Fibroblast of lung (primary cell): ENCODE measurements at regions not wholly inside any gene's neighbourhood (a gene's known extent, or its start where the extent isn't known, plus 50 kb on each side); places are given as distances from the start of the nearest gene placed in this dataset.
A peak's percentile ranks its signal among the peaks of the same experiment; 100 is the strongest.

Source experiments
- DNase-seq, 2 donors: peaks; one replicate each; pipeline versions ENCODE4 v3.0.0 to v3.0.0-alpha.2; 2010; ENCODE audit warnings: low read depth in 2 of 2
- H2AFZ ChIP-seq: 2 replicates; pipeline ENCODE4 v1.5.1; 2012; ENCODE audit warnings: low read length, control low read depth, inconsistent platforms
- H3K27ac ChIP-seq: 2 replicates; pipeline ENCODE4 v1.5.1; 2011; ENCODE audit warnings: low read length, control low read depth; ENCODE audit not compliant: insufficient read depth
- H3K27me3 ChIP-seq: 2 replicates; pipeline ENCODE4 v1.5.1; 2011; ENCODE audit warnings: mild to moderate bottlenecking, low read length; ENCODE audit not compliant: control insufficient read depth, insufficient read depth
- H3K36me3 ChIP-seq: 2 replicates; pipeline ENCODE4 v1.5.1; 2011; ENCODE audit warnings: low read length; ENCODE audit not compliant: control insufficient read depth, insufficient read depth
- H3K4me1 ChIP-seq: 2 replicates; pipeline ENCODE4 v1.5.1; 2011; ENCODE audit warnings: low read length; ENCODE audit not compliant: control insufficient read depth, insufficient read depth; ENCODE audit errors: extremely low read depth
- H3K4me2 ChIP-seq: 2 replicates; pipeline ENCODE4 v1.5.1; 2011; ENCODE audit warnings: low read length, control low read depth; ENCODE audit not compliant: insufficient read depth; ENCODE audit errors: extremely low read depth
- H3K4me3 ChIP-seq, 4 experiments: fragments of 200-600 bp in 1 of 4; sonication (generic) in 1 of 4; replicated peaks in 1 of 4; 2 replicates each; pipeline ENCODE4 v1.5.1; 2011 to 2016; ENCODE audit warnings: low read length in 4 of 4, low read depth in 3 of 4, mild to moderate bottlenecking in 3 of 4, control low read depth in 2 of 4, inconsistent platforms in 1 of 4, mixed read lengths in 1 of 4; ENCODE audit not compliant: insufficient read depth in 1 of 4; ENCODE audit errors: control extremely low read depth in 1 of 4
- H3K79me2 ChIP-seq: 2 replicates; pipeline ENCODE4 v1.5.1; 2012; ENCODE audit warnings: mild to moderate bottlenecking, low read length, inconsistent platforms; ENCODE audit not compliant: control insufficient read depth, insufficient read depth
- H3K9ac ChIP-seq: 2 replicates; pipeline ENCODE4 v1.5.1; 2011; ENCODE audit warnings: mild to moderate bottlenecking, low read length, control low read depth; ENCODE audit not compliant: insufficient read depth
- H3K9me3 ChIP-seq: 2 replicates; pipeline ENCODE4 v1.5.1; 2012; ENCODE audit warnings: low read depth, low read length; ENCODE audit not compliant: control insufficient read depth, insufficient read depth
- H4K20me1 ChIP-seq: 2 replicates; pipeline ENCODE4 v1.5.1; 2011; ENCODE audit warnings: low read length; ENCODE audit not compliant: control insufficient read depth, insufficient read depth; ENCODE audit errors: extremely low read depth
- CTCF ChIP-seq, 2 donors: IDR thresholded peaks in 1 of 2; conservative IDR thresholded peaks in 1 of 2; 1 replicate in 1 of 2; 2 replicates in 1 of 2; pipeline ENCODE4 v1.5.1; 2011 to 2012; ENCODE audit warnings: low read length in 2 of 2, control low read depth in 1 of 2, inconsistent platforms in 1 of 2, low read depth in 1 of 2, mild to moderate bottlenecking in 1 of 2
- EZH2 ChIP-seq: IDR thresholded peaks from 2 replicates; pipeline ENCODE4 v1.5.1; 2012; ENCODE audit warnings: low read length, control low read depth, mild to moderate bottlenecking; ENCODE audit errors: missing control alignments

- Histone ChIP-seq H3K9me3 (no peaks in the 10 kb centered on the region), H2AFZ (no peak overlapping the region), H3K4me2 (no peak overlapping the region), H3K27ac (no peak overlapping the region), H3K4me3 (no peak overlapping the region), H3K27me3 (peaks cover 2% of the 10 kb centered on the region), H3K36me3 (no peaks in the 10 kb centered on the region), H3K9ac (no peak overlapping the region), H4K20me1 (no peaks in the 10 kb centered on the region), H3K4me1 (no peaks in the 10 kb centered on the region), H3K79me2 (no peaks in the 10 kb centered on the region)
- peak; percentile 22 to 62 for DNase-seq
- TF ChIP-seq EZH2: no peak
- no peak for TF ChIP-seq CTCF (conservative IDR thresholded peaks at IDR 0.05 in 1 of 2, IDR thresholded peaks at IDR 0.05 in 1 of 2; ENCODE audit: low read depth in 1 of 2, low read length in 2 of 2)
Measured at GRCh38 chr6:132934496-132934895, 120.1 kb downstream of the RPS12 start.

- Histone ChIP-seq H3K9ac (no peak overlapping the region), H3K79me2 (no peaks in the 10 kb centered on the region), H3K4me2 (no peak overlapping the region), H4K20me1 (no peaks in the 10 kb centered on the region), H3K4me1 (no peaks in the 10 kb centered on the region), H3K9me3 (no peaks in the 10 kb centered on the region), H2AFZ (no peak overlapping the region), H3K4me3 (no peak overlapping the region), H3K27me3 (no peaks in the 10 kb centered on the region), H3K27ac (no peak overlapping the region), H3K36me3 (no peaks in the 10 kb centered on the region)
- no peak for DNase-seq
- no peak for TF ChIP-seq EZH2
- no peak for TF ChIP-seq CTCF (conservative IDR thresholded peaks at IDR 0.05 in 1 of 2, IDR thresholded peaks at IDR 0.05 in 1 of 2; ENCODE audit: low read depth in 1 of 2, low read length in 2 of 2)
Measured at GRCh38 chr6:132936646-132937045, 122.3 kb downstream of the RPS12 start.

- TF ChIP-seq EZH2 (no peak), CTCF (conservative IDR thresholded peaks at IDR 0.05 in 1 of 2, IDR thresholded peaks at IDR 0.05 in 1 of 2; ENCODE audit: low read depth in 1 of 2, low read length in 2 of 2) (peak; percentile 55 to 76)
- Histone ChIP-seq H3K27ac (no peak overlapping the region), H3K79me2 (no peaks in the 10 kb centered on the region), H3K4me2 (no peak overlapping the region), H3K9ac (no peak overlapping the region), H3K9me3 (no peaks in the 10 kb centered on the region), H4K20me1 (no peaks in the 10 kb centered on the region), H3K36me3 (no peaks in the 10 kb centered on the region), H3K4me1 (no peaks in the 10 kb centered on the region), H2AFZ (no peak overlapping the region), H3K27me3 (no peaks in the 10 kb centered on the region), H3K4me3 (no peak overlapping the region)
- peak; percentile 33 to 58 for DNase-seq
Measured at GRCh38 chr6:132937466-132937906, 123.1 kb downstream of the RPS12 start.
